ENCODE measurements at regions not wholly inside any gene's neighbourhood (a gene's known extent, or its start where the extent isn't known, plus 50 kb on each side); places are given as distances from the start of the nearest gene placed in this dataset.

GRCh38 chr3:20380295-20380694 is 194.3 kb upstream of the SGO1 start (continued):
- TF ChIP-seq ZNF532 (CRISPR knock-in tag; IDR thresholded peaks at IDR 0.05; ENCODE audit: borderline replicate concordance): no peak
- no peak for TF ChIP-seq ATF3 (CRISPR knock-in tag; conservative IDR thresholded peaks at IDR 0.05)
- no peak for TF ChIP-seq NR1H2 (CRISPR knock-in tag; IDR thresholded peaks at IDR 0.05)
- TF ChIP-seq ZNF423 (CRISPR knock-in tag; IDR thresholded peaks at IDR 0.05): no peak
- TF ChIP-seq JAZF1 (CRISPR knock-in tag; IDR thresholded peaks at IDR 0.05): no peak
- TF ChIP-seq SMAD3 (CRISPR knock-in tag; IDR thresholded peaks at IDR 0.05; ENCODE audit: borderline replicate concordance): no peak
- no peak for TF ChIP-seq OVOL2 (CRISPR knock-in tag; IDR thresholded peaks at IDR 0.05; ENCODE audit: borderline replicate concordance)

- H3K27me3 Mint-ChIP-seq (ENCODE audit: low read depth): no peaks in the 10 kb centered on the region
- ATAC-seq (no peak), DNase-seq (ENCODE audit: low spot score) (no peak)
- H3K4me3 Mint-ChIP-seq: no peak overlapping the region
- peaks cover 38% of the 10 kb centered on the region for H3K4me1 Mint-ChIP-seq
- peaks cover 3% of the 10 kb centered on the region; the same call in 1 of the 2 replicates for H3K9me3 Mint-ChIP-seq
- H3K27ac Mint-ChIP-seq: peak overlapping the region; percentile 88
- ChIA-PET POLR2A (no interaction called here), CTCF (no interaction called here)
- no peaks in the 10 kb centered on the region for H3K36me3 Mint-ChIP-seq
- TF ChIP-seq USF1 (CRISPR knock-in tag; IDR thresholded peaks at IDR 0.05) (no peak), ZSCAN18 (CRISPR knock-in tag; IDR thresholded peaks at IDR 0.05) (no peak), CDX4 (CRISPR knock-in tag; IDR thresholded peaks at IDR 0.05; ENCODE audit: borderline replicate concordance) (no peak), NR1H2 (CRISPR knock-in tag; IDR thresholded peaks at IDR 0.05) (no peak), STAT6 (CRISPR knock-in tag; conservative IDR thresholded peaks at IDR 0.05; ENCODE audit: low read depth) (no peak), AFF4 (CRISPR knock-in tag; IDR thresholded peaks at IDR 0.05; ENCODE audit: borderline replicate concordance) (no peak), PRRX2 (CRISPR knock-in tag; IDR thresholded peaks at IDR 0.05) (no peak), ERG (CRISPR knock-in tag; IDR thresholded peaks at IDR 0.05) (no peak), ZNF281 (CRISPR knock-in tag; IDR thresholded peaks at IDR 0.05) (no peak), ZBTB21 (CRISPR knock-in tag; IDR thresholded peaks at IDR 0.05; ENCODE audit: borderline replicate concordance) (no peak), ZNF232 (CRISPR knock-in tag; IDR thresholded peaks at IDR 0.05) (no peak)
Observed at GRCh38 chr3:20378315-20378714, 192.3 kb upstream of the SGO1 start.
